ENCODE measurements at regions not wholly inside any gene's neighbourhood (a gene's known extent, or its start where the extent isn't known, plus 50 kb on each side); places are given as distances from the start of the nearest gene placed in this dataset.

DNA sequence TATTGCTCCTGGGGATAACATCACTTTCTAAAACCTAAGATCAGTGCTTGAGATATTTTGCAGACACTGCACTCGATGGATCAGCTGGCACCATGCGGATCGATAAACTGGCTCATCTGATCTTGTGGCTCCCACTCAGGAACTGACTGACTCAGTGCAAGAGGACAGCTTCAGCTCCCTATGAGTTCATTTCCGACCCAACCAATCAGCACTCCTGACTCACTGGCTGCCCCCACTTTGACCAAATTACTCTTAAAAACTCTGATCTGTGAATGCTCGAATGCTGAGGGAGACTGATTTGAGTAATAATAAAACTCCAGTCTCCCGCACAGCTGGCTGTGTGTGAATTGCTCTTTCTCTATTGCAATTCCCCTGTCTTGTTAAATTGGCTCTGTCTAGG lies 110.1 kb downstream of the ANAPC4 start:
- H3K27me3 ChIP-seq (replicated peaks), result no peaks in the 10 kb centered on the region
- no peak overlapping the region for H3K27ac ChIP-seq
- H3K4me3 ChIP-seq (ENCODE audit: low read depth, low read length), result no peak overlapping the region
- TF ChIP-seq, protein P1, sequence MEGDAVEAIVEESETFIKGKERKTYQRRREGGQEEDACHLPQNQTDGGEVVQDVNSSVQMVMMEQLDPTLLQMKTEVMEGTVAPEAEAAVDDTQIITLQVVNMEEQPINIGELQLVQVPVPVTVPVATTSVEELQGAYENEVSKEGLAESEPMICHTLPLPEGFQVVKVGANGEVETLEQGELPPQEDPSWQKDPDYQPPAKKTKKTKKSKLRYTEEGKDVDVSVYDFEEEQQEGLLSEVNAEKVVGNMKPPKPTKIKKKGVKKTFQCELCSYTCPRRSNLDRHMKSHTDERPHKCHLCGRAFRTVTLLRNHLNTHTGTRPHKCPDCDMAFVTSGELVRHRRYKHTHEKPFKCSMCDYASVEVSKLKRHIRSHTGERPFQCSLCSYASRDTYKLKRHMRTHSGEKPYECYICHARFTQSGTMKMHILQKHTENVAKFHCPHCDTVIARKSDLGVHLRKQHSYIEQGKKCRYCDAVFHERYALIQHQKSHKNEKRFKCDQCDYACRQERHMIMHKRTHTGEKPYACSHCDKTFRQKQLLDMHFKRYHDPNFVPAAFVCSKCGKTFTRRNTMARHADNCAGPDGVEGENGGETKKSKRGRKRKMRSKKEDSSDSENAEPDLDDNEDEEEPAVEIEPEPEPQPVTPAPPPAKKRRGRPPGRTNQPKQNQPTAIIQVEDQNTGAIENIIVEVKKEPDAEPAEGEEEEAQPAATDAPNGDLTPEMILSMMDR (IDR thresholded peaks at IDR 0.05; ENCODE audit: low read depth, low read length, missing control alignments), result no peak
- no peak for DNase-seq
- in situ Hi-C loops (cut with HindIII; ENCODE audit: low pct_ligation_motif_present, low sequenced_read_pairs), result no loop called here
- H3K36me3 ChIP-seq (replicated peaks), result no peaks in the 10 kb centered on the region

DNA sequence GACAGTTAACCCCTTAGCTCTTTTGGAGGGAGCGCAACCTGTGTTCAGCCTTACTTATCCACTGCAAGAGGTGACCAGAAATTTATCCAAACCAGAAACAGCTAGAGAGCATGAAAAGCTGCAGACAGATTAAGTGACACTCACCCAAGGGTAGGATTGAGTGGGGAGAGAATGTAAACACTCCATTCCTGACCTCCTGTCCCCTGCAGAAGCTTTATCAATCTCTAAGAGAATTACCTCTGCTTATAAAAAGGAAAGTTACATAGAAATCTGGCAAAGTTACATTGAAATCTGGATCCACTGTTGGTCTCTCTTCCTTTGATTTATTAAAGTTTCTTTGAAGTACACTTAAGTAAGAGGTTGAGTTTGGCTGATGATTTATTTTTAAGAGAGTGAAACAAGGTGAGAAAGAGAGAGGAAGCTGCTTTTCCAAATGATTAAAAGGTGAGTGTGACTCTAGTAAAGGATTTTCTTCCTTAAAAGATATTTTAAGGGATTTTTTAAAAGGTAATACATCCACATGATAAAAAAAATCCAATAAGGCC lies 112.3 kb downstream of the ANAPC4 start:
- no peak overlapping the region for H3K27ac ChIP-seq
- in situ Hi-C loops (cut with HindIII; ENCODE audit: low pct_ligation_motif_present, low sequenced_read_pairs), result no loop called here
- H3K36me3 ChIP-seq (replicated peaks), result no peaks in the 10 kb centered on the region
- TF ChIP-seq, protein P1 (IDR thresholded peaks at IDR 0.05; ENCODE audit: low read depth, low read length, missing control alignments), result no peak
- no peak for DNase-seq
- H3K27me3 ChIP-seq (replicated peaks), result no peaks in the 10 kb centered on the region
- H3K4me3 ChIP-seq (ENCODE audit: low read depth, low read length), result no peak overlapping the region

DNA sequence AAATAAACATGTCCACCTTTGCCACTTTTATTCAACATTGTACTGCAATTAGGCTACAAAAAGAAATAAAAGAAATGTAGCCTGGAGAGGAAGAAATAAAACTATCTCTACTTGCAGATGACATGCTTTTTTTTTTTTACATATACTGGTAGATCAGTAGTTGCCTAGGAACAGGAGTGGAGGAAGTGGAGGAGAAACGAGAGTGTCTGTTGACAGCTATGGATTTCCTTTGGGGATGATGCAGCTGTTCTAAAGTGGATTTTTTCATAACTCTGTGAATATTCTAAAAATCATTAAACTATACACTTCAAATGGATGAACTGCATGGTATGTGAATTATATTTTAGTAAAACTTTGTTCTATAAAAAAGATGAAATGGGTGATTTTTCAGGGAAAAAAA lies 116.4 kb downstream of the ANAPC4 start:
- Histone ChIP-seq H3K27ac (no peak overlapping the region), H3K27me3 (replicated peaks) (no peaks in the 10 kb centered on the region), H3K4me3 (ENCODE audit: low read depth, low read length) (no peak overlapping the region), H3K36me3 (replicated peaks) (no peaks in the 10 kb centered on the region)
- no peak for DNase-seq
- in situ Hi-C loops (cut with HindIII; ENCODE audit: low pct_ligation_motif_present, low sequenced_read_pairs), result no loop called here
- TF ChIP-seq, protein P1 (IDR thresholded peaks at IDR 0.05; ENCODE audit: low read depth, low read length, missing control alignments), result no peak

- DNase-seq, result no peak
- no peak overlapping the region for H3K27ac ChIP-seq
- H3K4me3 ChIP-seq (ENCODE audit: low read depth, low read length), result no peak overlapping the region
- TF ChIP-seq, protein P1 (IDR thresholded peaks at IDR 0.05; ENCODE audit: low read depth, low read length, missing control alignments), result no peak
- in situ Hi-C loops (cut with HindIII; ENCODE audit: low pct_ligation_motif_present, low sequenced_read_pairs), result no loop called here
- H3K27me3 ChIP-seq (replicated peaks), result no peaks in the 10 kb centered on the region
- H3K36me3 ChIP-seq (replicated peaks), result no peaks in the 10 kb centered on the region
Observed at GRCh38 chr4:25494166-25494565, 117.1 kb downstream of the ANAPC4 start.

- no peak overlapping the region for H3K27ac ChIP-seq
- in situ Hi-C loops (cut with HindIII; ENCODE audit: low pct_ligation_motif_present, low sequenced_read_pairs), result no loop called here
- H3K27me3 ChIP-seq (replicated peaks), result no peaks in the 10 kb centered on the region
- H3K36me3 ChIP-seq (replicated peaks), result no peaks in the 10 kb centered on the region
- TF ChIP-seq, protein P1 (IDR thresholded peaks at IDR 0.05; ENCODE audit: low read depth, low read length, missing control alignments), result no peak
- no peak for DNase-seq
- H3K4me3 ChIP-seq (ENCODE audit: low read depth, low read length), result no peak overlapping the region
Observed at GRCh38 chr4:25500626-25501316, 123.7 kb downstream of the ANAPC4 start.

- Histone ChIP-seq H3K36me3 (replicated peaks) (no peaks in the 10 kb centered on the region), H3K4me3 (ENCODE audit: low read depth, low read length) (no peak overlapping the region), H3K27ac (no peak overlapping the region), H3K27me3 (replicated peaks) (no peaks in the 10 kb centered on the region)
- DNase-seq, result no peak
- TF ChIP-seq, protein P1 (IDR thresholded peaks at IDR 0.05; ENCODE audit: low read depth, low read length, missing control alignments), result no peak
- in situ Hi-C loops (cut with HindIII; ENCODE audit: low pct_ligation_motif_present, low sequenced_read_pairs), result no loop called here
Observed at GRCh38 chr4:25502115-25502514, 125.1 kb downstream of the ANAPC4 start.
